ENCODE measurements at regions not wholly inside any gene's neighbourhood (a gene's known extent, or its start where the extent isn't known, plus 50 kb on each side); places are given as distances from the start of the nearest gene placed in this dataset.

GRCh38 chr12:125355614-125356013 is 290.4 kb downstream of the AACS start:
- no peak for TF ChIP-seq CTCF (IDR thresholded peaks at IDR 0.05)
- TF ChIP-seq POLR2A (IDR thresholded peaks at IDR 0.05): no peak

Measured in adrenal gland (tissue), 5 donors.